GM19455 (cell line): ENCODE measurements at regions not wholly inside any gene's neighbourhood (a gene's known extent, or its start where the extent isn't known, plus 50 kb on each side); places are given as distances from the start of the nearest gene placed in this dataset.

ENCODE experiments used
- ATAC-seq: cut with Tn5 transposase; IDR thresholded peaks from one replicate; pipeline ENCODE4 v1.9.1; 2021; ENCODE audit not compliant: unreplicated experiment

DNA sequence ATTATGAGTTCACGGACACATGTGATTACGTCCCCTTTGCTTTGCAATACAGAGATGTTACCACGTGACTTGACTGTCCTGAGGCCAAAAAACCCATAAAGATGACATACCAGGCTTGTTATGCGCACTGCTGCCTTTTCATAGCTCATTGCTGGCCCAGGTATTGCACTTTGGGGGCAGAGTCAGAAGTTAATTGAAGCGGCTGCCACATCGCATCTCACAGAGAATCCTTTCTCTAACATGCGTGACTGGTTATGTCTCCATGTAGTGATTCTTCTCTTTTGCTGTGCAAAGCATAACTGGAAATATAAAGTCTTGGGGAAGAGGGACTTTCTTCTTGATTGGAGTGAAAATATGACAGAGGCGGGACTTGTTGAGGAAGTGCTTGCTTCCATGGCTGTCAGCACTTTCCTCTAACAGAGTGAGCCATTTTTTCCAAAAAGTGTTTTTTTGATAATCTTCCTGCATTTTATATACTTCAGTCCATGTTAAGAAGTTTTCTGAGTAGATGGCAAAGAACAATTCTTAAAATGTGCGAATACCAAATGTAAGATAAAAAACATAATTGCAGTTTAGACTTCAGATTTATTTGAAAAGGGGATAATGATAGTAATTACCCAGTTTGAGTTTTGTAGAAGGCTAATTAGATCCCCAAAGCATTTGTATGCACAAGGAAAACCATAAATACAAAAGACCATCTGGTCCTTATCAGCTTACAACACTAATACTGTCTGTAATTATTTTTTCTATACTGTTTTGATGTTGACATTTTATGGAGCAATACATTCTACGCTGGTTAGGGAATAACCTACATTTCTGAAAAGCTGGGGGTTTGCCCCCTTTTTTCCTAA, 324.6 kb upstream of the MTNR1B start:
- no peak for ATAC-seq

GRCh38 chr11:92651159-92651558, 318.3 kb upstream of the MTNR1B start:
- ATAC-seq = no peak

DNA sequence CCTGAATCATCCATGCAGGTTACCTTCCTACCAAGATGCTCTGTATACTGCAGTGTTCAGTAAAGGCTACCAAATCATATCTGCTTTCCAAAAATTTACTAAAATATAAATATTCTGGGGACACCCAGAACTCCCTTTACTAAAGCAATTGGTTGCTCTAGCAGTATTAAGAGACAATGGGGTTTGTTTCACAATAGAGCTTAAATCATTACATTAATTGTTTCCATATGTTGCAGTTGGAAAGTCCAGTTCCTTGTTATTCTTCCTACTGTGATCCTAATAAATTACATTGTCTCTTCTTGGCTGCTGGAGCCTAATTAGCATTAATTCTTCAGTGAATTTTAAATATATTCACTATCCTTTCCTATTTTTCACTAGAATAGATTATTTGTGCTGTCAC, 316.0 kb upstream of the MTNR1B start:
- ATAC-seq = no peak

- no peak for ATAC-seq
Observed at GRCh38 chr11:92656783-92657182, 312.7 kb upstream of the MTNR1B start.

DNA sequence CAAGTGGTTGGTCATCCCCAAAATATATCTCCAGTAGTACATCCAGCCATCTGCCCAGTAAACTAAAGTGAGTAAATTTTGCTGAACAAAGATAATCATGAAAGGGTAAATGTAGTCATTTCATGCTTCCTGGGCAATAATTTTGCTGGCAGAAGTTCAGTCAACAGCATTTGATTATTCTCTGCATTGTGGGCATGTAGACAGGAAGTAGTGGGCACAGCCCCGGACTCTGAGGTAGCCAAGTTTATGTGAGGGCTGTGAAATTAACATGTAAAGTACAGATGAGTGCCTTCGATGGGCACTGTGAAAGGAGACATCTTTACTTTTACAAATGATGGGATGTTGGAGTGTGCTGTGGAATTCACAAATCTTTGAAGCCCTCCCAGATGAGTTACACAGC, 312.2 kb upstream of the MTNR1B start:
- no peak for ATAC-seq

GRCh38 chr11:92658733-92659132, 310.7 kb upstream of the MTNR1B start:
- no peak for ATAC-seq

DNA sequence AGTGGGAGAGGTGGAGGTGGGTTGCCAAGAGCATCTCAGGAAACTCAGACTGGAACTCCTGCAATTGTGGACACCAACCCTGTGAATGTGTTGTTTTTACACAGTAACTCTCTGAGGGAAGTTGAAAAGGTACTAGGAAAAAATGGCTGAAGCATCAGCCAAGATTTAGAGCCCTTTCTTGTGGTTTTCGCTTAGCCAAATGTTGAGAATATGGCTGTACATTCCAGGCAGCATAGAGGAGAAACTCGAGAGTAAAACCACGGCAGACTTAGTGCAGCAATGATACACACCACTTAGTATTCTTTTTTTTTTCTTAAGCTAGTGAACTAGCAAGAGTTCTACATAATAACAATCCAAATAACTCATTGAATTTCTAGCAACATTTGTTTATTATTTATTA, 309.7 kb upstream of the MTNR1B start:
- ATAC-seq = no peak

GRCh38 chr11:92662601-92663360, 306.7 kb upstream of the MTNR1B start:
- no peak for ATAC-seq

- no peak for ATAC-seq
Observed at GRCh38 chr11:92663539-92663938, 305.9 kb upstream of the MTNR1B start.

DNA sequence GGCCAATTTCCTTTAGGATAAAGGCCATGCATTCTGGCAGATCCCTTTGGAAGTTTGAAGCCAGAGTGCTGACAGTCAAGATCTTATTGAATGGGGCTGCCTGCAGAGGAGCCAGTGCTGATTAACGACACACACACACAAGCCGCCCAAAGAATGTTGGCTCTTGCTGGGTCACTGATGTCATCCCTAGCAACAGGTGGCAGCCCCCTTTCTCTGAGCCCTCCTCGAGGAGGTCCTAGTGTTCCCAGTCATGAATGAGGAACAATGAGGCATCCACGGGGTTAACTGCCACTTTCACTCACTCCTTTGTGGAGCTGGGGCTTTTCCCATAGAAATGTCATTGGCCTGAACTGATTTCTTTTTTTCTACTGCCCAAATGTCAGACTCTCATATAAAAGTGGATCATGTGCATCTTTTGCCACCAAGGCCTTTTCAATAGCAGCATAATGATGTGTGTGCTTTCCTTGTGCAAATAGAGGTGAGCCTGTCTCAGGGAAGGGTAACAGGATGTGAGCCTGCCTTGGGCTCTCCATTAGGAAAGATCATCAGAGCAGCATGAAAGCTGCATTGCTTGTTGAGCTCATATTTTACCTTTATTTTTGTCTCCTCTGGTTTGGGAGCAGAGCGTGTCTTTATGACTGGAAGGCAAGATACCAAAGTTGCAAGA, 301.8 kb upstream of the MTNR1B start:
- no peak for ATAC-seq

GRCh38 chr11:92670308-92670890, 299.1 kb upstream of the MTNR1B start:
- ATAC-seq = no peak

DNA sequence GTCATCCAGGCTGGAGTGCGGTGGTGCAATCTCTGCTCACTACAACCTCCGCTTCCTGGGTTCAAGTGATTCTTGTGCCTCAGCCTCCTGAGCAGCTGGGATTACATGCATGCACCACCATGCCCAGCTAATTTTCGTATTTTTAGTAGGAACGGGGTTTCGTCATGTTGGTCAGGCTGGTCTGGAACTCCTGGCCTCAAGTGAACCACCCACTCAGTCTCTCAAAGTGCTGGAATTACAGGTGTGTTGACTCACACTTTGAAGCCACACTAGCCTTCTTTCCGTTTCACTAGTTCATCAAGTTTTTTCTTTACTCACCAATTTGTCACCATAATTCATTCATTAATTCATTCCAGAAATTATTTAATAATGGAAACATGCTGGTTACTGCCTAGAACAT, 298.4 kb upstream of the MTNR1B start:
- no peak for ATAC-seq

DNA sequence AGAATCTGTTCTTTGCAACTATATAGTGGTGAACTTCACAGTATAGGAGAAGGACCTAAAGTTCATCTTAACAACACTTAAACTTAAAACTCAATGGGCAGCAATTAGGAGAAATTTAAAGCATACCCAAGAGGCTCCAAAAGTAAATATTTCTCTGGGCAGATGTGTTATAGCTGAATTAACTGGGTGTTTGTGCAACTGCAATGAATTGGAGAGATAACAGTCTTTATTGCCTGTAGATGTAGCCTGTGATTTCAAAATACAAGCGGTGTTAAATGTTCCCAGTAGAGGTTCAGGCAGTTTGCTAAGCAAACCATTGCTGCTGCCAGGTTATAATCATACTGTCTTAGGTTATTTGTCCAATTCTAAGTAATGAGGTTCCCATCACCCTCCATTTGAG, 294.1 kb upstream of the MTNR1B start:
- ATAC-seq = no peak

GRCh38 chr11:92675810-92676209, 293.6 kb upstream of the MTNR1B start:
- ATAC-seq = no peak

- ATAC-seq = no peak
Observed at GRCh38 chr11:92678008-92678611, 291.3 kb upstream of the MTNR1B start.

- ATAC-seq = no peak
Observed at GRCh38 chr11:92681586-92681985, 287.9 kb upstream of the MTNR1B start.

DNA sequence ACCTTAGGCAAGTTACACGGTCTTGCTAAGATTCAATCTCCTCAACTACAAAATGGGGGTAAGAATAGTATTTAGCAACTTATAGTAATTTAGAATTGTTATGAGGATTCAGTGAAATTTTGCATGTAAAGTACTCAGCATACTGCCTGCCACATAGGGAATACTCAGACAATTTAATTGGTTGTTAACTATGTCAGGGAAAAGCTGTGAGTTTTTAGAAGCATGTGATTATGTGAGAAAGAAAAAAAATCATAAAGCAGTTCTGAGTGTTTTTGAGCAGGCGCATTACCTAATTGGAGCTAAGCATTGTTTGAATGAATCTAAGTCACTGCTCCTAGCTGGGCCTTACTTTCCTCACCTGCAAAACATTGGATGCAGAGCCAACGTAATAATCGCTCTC, 287.3 kb upstream of the MTNR1B start:
- ATAC-seq = no peak

GRCh38 chr11:92682952-92683351, 286.5 kb upstream of the MTNR1B start:
- ATAC-seq = no peak

- no peak for ATAC-seq
Observed at GRCh38 chr11:92685049-92685448, 284.4 kb upstream of the MTNR1B start.

- no peak for ATAC-seq
Observed at GRCh38 chr11:92687724-92688123, 281.7 kb upstream of the MTNR1B start.

DNA sequence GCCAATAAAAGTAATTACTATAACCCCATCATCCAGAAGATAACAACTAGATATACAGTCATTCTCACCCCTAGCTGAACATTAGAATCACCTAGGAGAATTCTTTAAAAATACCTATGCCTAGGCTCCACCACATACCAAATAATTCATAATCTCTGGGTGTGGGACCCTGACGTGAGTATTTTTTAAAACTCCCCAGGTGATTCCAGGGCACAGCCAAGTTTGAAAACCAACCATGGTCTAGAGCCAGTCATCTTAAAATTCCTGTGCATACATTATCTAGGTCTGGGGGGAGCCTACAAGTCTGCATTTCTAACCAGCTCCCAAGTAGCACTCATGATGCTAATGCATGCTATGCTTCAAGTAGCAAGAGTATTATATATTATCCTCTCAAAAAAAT, 281.0 kb upstream of the MTNR1B start:
- no peak for ATAC-seq
